GM06990 (cell line): ENCODE measurements at regions not wholly inside any gene's neighbourhood (a gene's known extent, or its start where the extent isn't known, plus 50 kb on each side); places are given as distances from the start of the nearest gene placed in this dataset.

ENCODE experiments used
- DNase-seq: peaks from one replicate; pipeline ENCODE4 v3.0.0-alpha.2; 2011; ENCODE audit not compliant: insufficient read length; ENCODE audit errors: extremely low read depth
- H3K27me3 ChIP-seq: replicated peaks from 2 replicates; pipeline ENCODE4 v1.6.0; 2011; ENCODE audit warnings: low read length; ENCODE audit not compliant: control insufficient read depth, insufficient read depth
- H3K36me3 ChIP-seq: 2 replicates; pipeline ENCODE4 v1.5.1; 2011; ENCODE audit warnings: low read length; ENCODE audit not compliant: control insufficient read depth, insufficient read depth
- H3K4me3 ChIP-seq: replicated peaks from 2 replicates; pipeline ENCODE4 v1.5.1; 2011; ENCODE audit warnings: low read depth, mild to moderate bottlenecking, control low read depth, low read length
- TF ChIP-seq, protein P1 (sequence below): IDR thresholded peaks from 2 replicates; pipeline ENCODE4 v1.5.1; 2011; ENCODE audit warnings: low read length, control low read depth, mild to moderate bottlenecking, inconsistent platforms; ENCODE audit not compliant: insufficient read depth, poor library complexity, severe bottlenecking

DNA sequence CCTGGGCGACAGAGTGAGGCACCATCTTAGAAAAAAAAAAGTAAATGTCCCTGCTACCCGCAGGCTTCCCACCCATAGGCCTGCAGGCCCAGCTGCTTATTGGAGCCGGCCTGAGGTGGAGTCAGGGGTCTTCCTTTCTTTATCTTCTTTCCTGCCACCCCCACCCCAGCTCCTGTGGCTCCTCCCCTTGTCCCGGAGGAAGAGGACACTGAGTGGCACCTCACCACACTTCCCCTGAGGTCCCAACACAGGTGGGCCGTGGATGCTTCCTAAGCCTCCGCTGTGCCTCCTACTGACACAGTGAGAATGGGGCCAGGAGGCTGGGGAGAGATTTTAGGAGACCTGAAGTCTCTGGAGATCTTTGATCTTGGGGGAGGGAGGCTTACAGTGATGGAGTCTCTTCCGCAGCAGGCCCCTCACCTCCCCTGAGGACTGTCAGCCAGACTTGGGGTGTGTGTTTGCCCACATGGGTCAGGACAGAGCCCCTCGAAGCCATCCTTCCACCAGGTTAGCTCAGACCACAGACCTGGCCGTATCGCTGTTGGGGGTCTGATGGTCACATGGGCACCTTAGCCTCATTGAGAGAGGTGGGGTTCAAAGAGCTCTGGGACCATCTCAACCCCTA lies 135.4 kb upstream of the IER5L start:
- no peak for DNase-seq
- no peak overlapping the region for H3K4me3 ChIP-seq
- TF ChIP-seq, protein P1, sequence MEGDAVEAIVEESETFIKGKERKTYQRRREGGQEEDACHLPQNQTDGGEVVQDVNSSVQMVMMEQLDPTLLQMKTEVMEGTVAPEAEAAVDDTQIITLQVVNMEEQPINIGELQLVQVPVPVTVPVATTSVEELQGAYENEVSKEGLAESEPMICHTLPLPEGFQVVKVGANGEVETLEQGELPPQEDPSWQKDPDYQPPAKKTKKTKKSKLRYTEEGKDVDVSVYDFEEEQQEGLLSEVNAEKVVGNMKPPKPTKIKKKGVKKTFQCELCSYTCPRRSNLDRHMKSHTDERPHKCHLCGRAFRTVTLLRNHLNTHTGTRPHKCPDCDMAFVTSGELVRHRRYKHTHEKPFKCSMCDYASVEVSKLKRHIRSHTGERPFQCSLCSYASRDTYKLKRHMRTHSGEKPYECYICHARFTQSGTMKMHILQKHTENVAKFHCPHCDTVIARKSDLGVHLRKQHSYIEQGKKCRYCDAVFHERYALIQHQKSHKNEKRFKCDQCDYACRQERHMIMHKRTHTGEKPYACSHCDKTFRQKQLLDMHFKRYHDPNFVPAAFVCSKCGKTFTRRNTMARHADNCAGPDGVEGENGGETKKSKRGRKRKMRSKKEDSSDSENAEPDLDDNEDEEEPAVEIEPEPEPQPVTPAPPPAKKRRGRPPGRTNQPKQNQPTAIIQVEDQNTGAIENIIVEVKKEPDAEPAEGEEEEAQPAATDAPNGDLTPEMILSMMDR = no peak
- no peaks in the 10 kb centered on the region for H3K36me3 ChIP-seq
- no peaks in the 10 kb centered on the region for H3K27me3 ChIP-seq

DNA sequence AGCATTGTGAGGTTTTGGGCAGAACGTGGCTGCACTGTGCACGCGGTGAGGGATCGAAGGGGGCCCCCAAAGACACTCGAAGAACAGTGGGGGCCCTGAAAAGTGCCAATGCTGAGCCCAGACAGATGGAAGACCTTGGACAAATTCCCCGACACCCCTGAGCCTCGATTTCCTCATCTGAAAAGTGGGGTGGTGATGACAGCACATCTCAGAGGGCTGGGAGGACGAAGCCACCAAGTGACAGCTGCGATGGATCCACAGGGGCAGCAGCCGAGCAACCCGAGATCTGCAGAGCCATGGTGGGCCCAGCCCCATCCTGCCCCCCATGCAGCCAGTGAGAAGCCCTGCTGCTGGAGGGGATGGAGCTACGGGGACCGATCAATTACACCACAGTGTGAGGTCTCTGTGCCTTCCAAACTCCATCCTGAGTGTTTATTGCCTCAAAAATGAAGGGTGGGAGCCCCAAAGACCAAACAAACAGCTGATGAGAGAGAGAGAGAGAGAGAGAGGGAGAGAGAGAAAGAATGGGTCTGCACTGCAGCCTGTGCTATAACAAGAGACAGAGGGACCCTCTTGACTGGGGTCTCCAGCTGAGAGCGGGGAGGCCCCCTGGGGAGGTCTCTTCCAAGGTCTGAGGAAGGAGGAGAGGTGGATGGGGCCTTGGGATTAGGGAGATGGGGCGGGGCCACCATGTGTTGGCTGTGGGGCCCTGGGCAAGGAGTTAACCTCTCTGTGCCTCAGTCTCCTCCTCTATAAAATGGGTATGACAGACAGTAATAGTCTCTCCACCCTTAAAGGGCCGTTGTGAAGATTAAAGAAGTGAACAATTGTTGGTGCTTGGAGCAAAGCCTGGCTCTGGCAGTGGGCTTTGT lies 134.4 kb upstream of the IER5L start:
- no peak overlapping the region for H3K4me3 ChIP-seq
- H3K36me3 ChIP-seq = no peaks in the 10 kb centered on the region
- no peak for DNase-seq
- no peaks in the 10 kb centered on the region for H3K27me3 ChIP-seq
- TF ChIP-seq, protein P1 = no peak

DNA sequence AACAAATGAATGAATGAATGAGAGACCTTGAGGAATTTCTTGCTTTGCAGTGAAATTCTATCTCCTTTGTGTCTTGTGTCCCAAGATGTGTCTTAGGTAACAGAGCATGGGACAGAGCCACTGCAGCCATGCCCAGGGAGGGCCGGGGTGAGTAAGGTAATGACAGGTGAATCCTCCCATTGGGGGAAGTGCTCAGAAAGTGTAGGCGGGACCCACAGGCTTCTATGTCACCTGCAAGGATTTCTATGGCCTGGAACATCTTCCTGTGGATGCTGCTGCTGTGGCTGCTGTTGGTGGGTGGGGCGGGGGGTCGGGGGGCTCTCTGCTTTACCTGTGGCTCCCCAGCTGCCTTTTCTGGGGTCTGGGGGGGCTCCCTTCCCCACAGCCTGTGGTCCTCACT lies 133.6 kb upstream of the IER5L start:
- H3K36me3 ChIP-seq = no peaks in the 10 kb centered on the region
- no peak overlapping the region for H3K4me3 ChIP-seq
- no peaks in the 10 kb centered on the region for H3K27me3 ChIP-seq
- no peak for DNase-seq
- TF ChIP-seq, protein P1 = no peak

DNA sequence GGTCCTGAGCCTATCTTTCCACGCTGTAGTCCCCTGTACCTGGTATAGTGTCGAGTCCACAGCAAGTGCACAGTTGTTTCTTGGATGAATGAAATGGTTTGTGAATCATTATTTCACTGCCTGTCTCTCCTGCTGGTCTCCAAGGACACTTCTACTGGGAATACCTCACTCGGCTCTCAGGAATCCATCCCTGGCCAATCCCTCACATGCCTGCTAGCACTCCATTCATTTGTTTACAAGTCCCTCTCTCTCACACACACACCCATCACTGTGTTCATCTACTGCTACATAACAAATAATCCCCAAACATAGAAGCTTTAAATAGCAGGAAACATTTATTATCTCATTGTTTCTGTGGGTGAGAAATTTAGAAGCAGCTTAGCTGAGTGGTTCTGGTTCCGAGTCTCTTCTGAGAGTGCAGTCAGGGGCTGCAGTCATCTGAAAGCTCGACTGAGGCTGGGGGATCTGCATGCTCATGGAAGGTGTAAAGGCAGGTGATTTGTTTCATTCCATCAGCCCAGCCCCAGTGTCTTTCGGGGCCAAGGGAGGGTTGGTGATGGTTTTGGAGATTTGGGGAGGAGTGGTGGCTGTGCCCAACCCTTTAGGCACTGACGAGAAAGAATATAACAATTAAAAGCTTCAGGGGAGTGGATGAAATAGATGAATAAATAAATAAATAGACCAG lies 132.7 kb upstream of the IER5L start:
- no peak overlapping the region for H3K4me3 ChIP-seq
- TF ChIP-seq, protein P1 = no peak
- no peaks in the 10 kb centered on the region for H3K36me3 ChIP-seq
- no peaks in the 10 kb centered on the region for H3K27me3 ChIP-seq
- no peak for DNase-seq

DNA sequence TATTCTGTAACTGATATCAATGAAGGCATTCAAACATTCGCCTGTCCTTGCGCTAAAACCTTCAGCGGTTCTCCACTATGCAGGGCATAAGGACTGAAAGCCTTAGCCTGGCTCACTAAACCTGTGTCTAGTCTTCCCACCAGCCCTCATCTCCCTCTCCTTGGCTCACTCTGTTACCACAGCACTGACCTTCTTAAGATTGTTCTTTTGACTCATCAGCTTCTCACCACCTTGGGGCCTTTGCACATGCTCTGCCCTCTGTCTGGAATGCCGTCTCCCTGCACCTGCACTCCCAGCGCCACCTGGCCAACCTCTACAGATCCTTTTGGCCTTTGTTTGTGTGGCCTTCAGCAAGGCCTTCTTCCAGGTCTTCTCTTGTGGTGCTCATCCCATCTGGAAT lies 131.8 kb upstream of the IER5L start:
- H3K4me3 ChIP-seq = no peak overlapping the region
- no peaks in the 10 kb centered on the region for H3K36me3 ChIP-seq
- TF ChIP-seq, protein P1 = no peak
- no peak for DNase-seq
- no peaks in the 10 kb centered on the region for H3K27me3 ChIP-seq
